DMS53 (cell line): ENCODE measurements at regions not wholly inside any gene's neighbourhood (a gene's known extent, or its start where the extent isn't known, plus 50 kb on each side); places are given as distances from the start of the nearest gene placed in this dataset.

Source experiments
- DNase-seq: peaks from one replicate; lab custom pipeline; 2025; lab: John Stamatoyannopoulos, UW

- DNase-seq = peak; percentile 70
Observed at GRCh38 chr6:92623431-92623830, 795.9 kb downstream of the EPHA7 start.

- no peak for DNase-seq
Observed at GRCh38 chr6:92617721-92618120, 801.6 kb downstream of the EPHA7 start.

GRCh38 chr6:92608751-92609150 is 810.6 kb downstream of the EPHA7 start:
- DNase-seq = no peak

GRCh38 chr6:92593201-92593600 is 826.2 kb downstream of the EPHA7 start:
- DNase-seq = no peak

DNA sequence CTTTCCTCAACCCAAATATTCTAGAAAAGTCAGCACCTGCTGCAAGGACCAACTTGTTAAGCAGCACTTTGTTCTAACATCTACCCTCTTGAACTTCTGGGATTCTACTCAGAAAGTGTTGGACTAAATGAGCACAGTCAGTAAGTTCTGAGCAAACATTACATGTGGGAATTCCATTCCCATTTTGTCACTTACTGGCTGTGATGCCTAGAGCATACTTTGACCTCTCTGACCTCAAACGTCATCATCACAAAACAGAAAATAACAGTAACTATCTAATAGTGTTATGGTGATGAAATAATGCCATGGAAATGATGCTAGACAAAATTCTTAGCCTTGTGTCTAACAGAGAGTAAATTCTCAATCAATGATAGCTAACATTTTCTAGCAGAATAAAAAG is 829.4 kb downstream of the EPHA7 start:
- peak; percentile 5 for DNase-seq

DNA sequence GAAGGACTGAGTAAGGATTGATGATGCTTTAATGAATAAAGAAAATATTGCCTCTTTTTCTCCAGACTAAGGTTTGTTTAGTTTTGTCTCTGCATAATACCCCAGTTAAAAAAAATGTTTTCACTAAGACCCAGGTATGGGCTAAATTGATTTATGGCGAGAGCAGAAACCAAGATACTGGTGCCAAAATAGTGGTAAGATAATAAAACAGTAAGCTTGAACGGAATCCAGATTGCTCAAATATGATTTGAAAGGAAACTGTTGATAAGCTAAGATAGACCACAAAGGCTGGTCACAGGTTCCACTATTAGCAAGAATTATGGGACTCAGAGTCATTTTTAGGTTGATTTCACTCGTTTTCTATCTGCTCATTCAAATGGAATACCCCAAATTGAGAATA is 831.2 kb downstream of the EPHA7 start:
- DNase-seq = no peak

- DNase-seq = peak; percentile 4
Observed at GRCh38 chr6:92587525-92587924, 831.8 kb downstream of the EPHA7 start.

- DNase-seq = no peak
Observed at GRCh38 chr6:92586236-92586977, 833.0 kb downstream of the EPHA7 start.

- no peak for DNase-seq
Observed at GRCh38 chr6:92582211-92582610, 837.1 kb downstream of the EPHA7 start.

DNA sequence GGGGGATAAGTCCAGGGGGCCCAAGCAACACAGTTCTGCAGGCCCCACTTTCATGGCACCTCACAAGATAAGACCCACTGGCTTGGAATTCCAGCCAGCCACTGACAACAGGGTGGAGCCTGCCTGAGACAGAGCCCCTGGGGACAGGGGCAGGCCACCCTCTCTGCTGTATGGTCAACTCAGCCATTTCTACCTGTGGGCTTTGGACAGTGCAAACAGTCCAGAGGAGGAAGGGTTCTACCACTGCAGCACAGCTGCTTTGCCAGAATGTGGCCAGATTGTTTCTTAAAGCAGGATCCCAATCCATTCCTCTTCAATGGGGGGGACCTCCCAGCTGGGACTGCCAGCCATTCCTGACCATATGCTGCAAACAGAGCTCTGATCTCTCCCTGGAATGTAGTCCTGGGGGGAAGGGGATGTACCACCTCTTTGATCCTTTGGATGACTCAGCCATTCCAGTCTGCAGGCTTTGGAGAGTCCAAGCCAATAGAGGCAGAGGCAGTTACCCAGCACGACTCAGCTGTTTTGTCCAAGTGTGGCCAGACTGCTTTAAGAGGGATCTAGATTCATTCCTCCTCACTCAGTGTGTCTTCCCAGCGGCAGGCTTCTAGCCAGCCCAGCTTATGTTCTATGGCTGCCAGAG is 842.2 kb downstream of the EPHA7 start:
- peak; percentile 6 for DNase-seq

DNA sequence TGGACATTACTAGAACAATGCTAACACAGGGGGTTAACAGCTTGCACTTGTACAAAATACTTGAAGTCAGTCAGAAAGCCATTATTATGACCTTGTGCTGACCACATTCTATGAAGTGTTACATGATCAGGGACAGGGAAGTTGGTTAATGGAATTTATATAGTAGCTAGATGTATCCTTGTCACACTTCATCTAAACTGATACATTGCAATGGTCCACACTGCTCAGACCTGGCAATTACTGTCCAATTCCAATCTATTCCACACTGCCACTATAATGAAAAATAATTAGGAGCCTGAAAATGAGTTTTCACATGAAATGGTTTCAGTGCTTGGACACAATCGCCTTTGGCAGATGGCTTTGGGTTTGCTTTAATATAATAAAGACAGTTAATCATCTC is 850.8 kb downstream of the EPHA7 start:
- DNase-seq = no peak

GRCh38 chr6:92566632-92567031 is 852.7 kb downstream of the EPHA7 start:
- DNase-seq = no peak

DNA sequence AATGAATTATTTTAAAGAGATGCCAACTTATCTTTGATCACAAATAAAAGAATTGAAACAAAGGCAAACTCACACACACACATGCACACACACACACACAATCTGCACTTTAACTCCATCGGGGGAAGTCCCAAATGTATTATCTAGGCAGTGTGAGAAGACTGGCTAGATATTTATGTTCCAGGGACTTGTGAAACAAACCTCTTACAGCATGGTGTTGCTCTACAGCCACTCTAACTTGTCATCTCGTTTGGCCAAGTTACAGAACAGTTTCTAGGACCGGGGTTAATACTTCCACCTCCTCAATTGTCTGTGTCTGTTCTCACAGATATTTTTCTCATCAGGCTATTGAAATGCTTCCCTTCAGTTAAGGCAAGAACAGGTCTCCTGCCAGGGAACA is 855.0 kb downstream of the EPHA7 start:
- DNase-seq = no peak

DNA sequence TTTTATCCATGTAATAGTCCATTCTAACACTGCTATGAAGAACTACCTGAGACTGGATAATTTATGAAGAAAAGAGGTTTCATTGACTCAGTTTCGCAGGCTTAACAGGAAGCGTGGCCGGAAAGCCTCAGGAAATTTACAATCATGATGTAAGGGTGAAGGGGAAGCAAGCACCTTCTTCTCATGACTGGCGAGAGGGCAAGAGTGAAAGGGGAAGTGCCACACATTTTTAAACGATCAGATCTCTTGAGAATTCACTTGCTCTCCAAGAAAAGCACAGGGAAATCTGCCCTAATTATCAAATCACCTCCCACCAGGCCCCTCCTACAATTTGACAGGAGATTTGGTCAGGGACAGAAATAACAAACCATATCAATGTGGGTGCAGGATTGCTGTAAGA is 859.7 kb downstream of the EPHA7 start:
- no peak for DNase-seq

DNA sequence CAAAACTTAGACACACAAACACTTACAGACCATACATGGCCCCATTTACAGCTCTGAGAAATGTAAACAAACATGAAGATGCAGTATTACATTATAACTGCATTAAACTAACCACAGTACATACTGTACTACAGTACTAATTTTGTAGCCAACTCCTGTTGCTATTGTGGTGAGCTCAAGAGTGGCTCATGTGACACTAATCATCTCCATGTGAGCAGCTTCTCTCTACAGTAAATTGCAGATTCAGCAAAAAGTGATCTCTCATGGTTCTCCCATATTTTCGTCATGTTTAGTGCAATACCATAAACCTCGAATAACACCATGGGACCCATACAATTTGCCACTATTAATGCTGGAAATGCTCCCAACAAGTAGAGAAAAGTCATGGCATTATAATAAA is 860.4 kb downstream of the EPHA7 start:
- DNase-seq = no peak

- no peak for DNase-seq
Observed at GRCh38 chr6:92550501-92550900, 868.9 kb downstream of the EPHA7 start.

- DNase-seq = no peak
Observed at GRCh38 chr6:92545861-92546260, 873.5 kb downstream of the EPHA7 start.

GRCh38 chr6:92541448-92542060 is 877.8 kb downstream of the EPHA7 start:
- no peak for DNase-seq

DNA sequence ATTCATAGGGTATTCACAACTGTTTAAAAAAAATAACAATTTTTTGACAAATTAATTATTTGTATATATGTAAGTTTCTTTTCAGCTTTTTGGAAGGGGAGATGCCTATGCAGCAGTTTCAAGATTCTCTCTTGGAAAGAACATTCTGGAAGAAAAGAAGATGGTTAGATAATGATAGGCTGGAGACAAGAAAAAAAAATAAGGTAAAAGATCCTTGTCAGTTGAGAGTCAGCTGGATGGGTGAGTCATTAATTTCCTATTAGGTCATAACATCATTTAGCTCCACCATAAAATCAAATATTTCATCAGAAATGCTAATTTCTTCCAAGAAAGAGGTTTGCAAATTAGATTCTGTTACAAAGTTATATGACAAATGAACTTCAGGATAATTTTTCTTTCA is 880.4 kb downstream of the EPHA7 start:
- DNase-seq = peak; percentile 7

DNA sequence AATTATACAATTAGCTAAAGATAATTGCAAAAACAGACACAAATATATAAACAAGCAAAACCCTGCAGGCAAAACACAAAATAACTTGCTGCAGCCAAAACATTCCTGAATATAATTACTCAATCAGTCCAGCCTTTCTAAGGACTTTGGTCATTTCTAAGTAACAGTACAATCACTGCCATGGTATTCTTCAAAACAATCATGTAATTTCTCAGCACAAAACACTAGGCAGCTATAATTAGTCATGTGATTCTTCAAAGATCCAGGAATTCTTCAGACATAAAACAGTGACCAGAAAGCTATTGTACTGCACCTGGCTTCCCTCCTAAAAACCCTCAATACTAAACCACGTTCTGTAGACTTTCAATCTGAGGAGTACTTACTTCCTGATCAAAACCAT is 881.1 kb downstream of the EPHA7 start:
- DNase-seq = no peak

DNA sequence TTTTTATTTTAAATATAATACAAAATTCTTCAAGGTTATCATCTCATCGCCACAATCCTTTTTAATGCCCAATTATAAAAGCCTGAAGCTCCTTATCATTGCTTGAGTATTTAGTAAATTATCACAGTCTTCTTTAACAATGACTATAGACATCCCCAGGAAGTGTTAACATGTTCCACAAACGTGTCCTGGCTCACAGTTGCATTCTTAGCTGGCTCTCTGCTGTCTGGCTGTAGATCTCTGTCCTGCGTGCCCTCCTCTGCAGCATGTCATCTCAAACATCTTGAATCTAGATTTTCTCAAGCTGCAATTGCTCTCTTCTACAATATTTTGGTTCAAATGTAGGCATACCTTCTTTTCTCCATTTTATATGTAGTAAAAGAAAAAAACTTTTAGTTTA is 885.2 kb downstream of the EPHA7 start:
- no peak for DNase-seq

GRCh38 chr6:92522589-92522988 is 896.8 kb downstream of the EPHA7 start:
- no peak for DNase-seq

DNA sequence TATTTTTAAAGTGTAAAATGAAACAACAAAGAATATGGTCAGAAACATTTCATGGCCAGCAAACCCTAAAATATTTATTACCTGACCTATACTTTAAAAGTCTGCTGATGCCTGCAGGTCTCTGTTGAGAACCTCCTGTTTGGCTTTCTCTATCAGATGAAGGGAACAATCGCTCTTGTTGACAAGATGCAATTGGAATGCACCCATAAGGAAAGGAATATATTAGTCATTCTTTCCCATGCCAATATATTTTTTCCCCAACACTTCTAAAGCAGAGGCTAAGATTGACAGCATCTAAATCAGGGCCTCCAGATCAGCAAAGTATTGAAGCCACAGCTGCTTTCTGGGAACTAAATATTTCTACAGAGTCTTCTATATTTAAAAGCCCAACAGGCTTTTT is 897.8 kb downstream of the EPHA7 start:
- no peak for DNase-seq

- no peak for DNase-seq
Observed at GRCh38 chr6:92510137-92510536, 909.2 kb downstream of the EPHA7 start.
